ENCODE measurements at regions not wholly inside any gene's neighbourhood (a gene's known extent, or its start where the extent isn't known, plus 50 kb on each side); places are given as distances from the start of the nearest gene placed in this dataset.

GRCh38 chr18:62445386-62445917 lies 77.4 kb upstream of the ZCCHC2 start:
- no peak overlapping the region for H2BK5ac ChIP-seq (ENCODE audit: low read depth, low read length)
- H3K4me3 ChIP-seq (ENCODE audit: extremely low read depth in 1 of 4, insufficient read depth in 2 of 4, low read depth in 3 of 4, low read length in 4 of 4): no peak overlapping the region
- no peak overlapping the region for H2AFZ ChIP-seq (ENCODE audit: low read length)
- POLR2A ChIA-PET (ENCODE audit: partially characterized antibody): interaction anchor here (1.3 kb wide), 1 partner anchor 20 kb away, joined by 4 read pairs; no protein-coding TSS in a partner anchor
- CTCF ChIA-PET (ENCODE audit: partially characterized antibody): interaction anchor here (0.6 to 2.4 kb wide), 5 partner anchors 20 to 572 kb away, joined by 3 to 10 read pairs (median 3); no protein-coding TSS in a partner anchor
- no peak overlapping the region for H4K8ac ChIP-seq (ENCODE audit: extremely low read depth, insufficient read depth, low read length)
- no peak overlapping the region for H2AK5ac ChIP-seq (ENCODE audit: low read depth, low read length)
- no peak overlapping the region for H3K18ac ChIP-seq (ENCODE audit: extremely low read depth, low read length)
- peaks cover 0 to 3% (median 0%) of the 10 kb centered on the region in 4 experiments; a peak in 1 of 7 replicates for H3K4me1 ChIP-seq (replicated peaks in 1 of 4; ENCODE audit: control insufficient read depth in 3 of 4, insufficient read depth in 4 of 4, low read length in 3 of 4)
- H3K23me2 ChIP-seq (ENCODE audit: low read depth, low read length): no peaks in the 10 kb centered on the region
- no peak for DNase-seq (ENCODE audit: low read depth in 1 of 2, low spot score in 2 of 2)
- H4K20me1 ChIP-seq (replicated peaks in 1 of 2; ENCODE audit: control insufficient read depth in 1 of 2, insufficient read depth in 2 of 2, low read length in 2 of 2): no peaks in the 10 kb centered on the region
- H3K14ac ChIP-seq (ENCODE audit: insufficient read length): no peak overlapping the region
- no peak overlapping the region for H3K9ac ChIP-seq (replicated peaks in 1 of 4; ENCODE audit: extremely low read depth in 1 of 4, low read depth in 3 of 4, low read length in 3 of 4)
- no peaks in the 10 kb centered on the region for H3K79me2 ChIP-seq (ENCODE audit: control insufficient read depth in 1 of 2, insufficient read depth in 2 of 2, low read length in 2 of 2)
- no peaks in the 10 kb centered on the region; a peak in 1 of 4 replicates for H3K9me3 ChIP-seq (ENCODE audit: insufficient read depth in 2 of 2, low read depth in 1 of 2, low read length in 1 of 2)
- FAIRE-seq: no peak
- 80% methylated on average over 4 of the region's 4 CpGs; no CpG with 5 or more reads in 1 of the 2 experiments for WGBS, 2 experiments (ENCODE audit: extremely low coverage in 1 of 2, insufficient coverage in 1 of 2, insufficient read length in 1 of 2, insufficient replicate concordance in 2 of 2, low coverage in 1 of 2, low lambda C conversion rate in 2 of 2, missing lambda C conversion rate in 1 of 2)
- no peak overlapping the region for H3K4me2 ChIP-seq (ENCODE audit: insufficient read depth in 1 of 2, low read depth in 2 of 2, low read length in 2 of 2)
- no peak overlapping the region for H2BK20ac ChIP-seq (ENCODE audit: low read length)
- no peak overlapping the region for H3K56ac ChIP-seq (replicated peaks; ENCODE audit: insufficient read length, low read depth, low read length)
- no peaks in the 10 kb centered on the region for H3K36me3 ChIP-seq (ENCODE audit: control insufficient read depth in 2 of 4, insufficient read depth in 4 of 4, low read length in 3 of 4)
- no peak overlapping the region for H2BK120ac ChIP-seq (replicated peaks; ENCODE audit: low read depth, low read length)
- no peaks in the 10 kb centered on the region for H3K79me1 ChIP-seq (ENCODE audit: low read depth, low read length)
- no peak overlapping the region for H4K5ac ChIP-seq (ENCODE audit: insufficient read length, low read depth, low read length)
- no peak overlapping the region for H2BK15ac ChIP-seq (ENCODE audit: low read length)
- H3K4ac ChIP-seq (replicated peaks; ENCODE audit: insufficient read length, low read depth, low read length): no peak overlapping the region
- no peak overlapping the region for H4K91ac ChIP-seq (replicated peaks; ENCODE audit: insufficient read length, low read length)
- H3K27ac ChIP-seq (ENCODE audit: low read depth, low read length): no peak overlapping the region
- H3K27me3 ChIP-seq (replicated peaks in 1 of 4; ENCODE audit: control insufficient read depth in 3 of 4, extremely low read depth in 1 of 4, insufficient read depth in 3 of 4, low read length in 3 of 4): no peaks in the 10 kb centered on the region; a peak in 1 of 7 replicates
- H2BK12ac ChIP-seq (ENCODE audit: low read depth, low read length): no peak overlapping the region
- H3K23ac ChIP-seq (ENCODE audit: insufficient read length): no peak overlapping the region
- TF ChIP-seq ZNF274 (IDR thresholded peaks at IDR 0.05; ENCODE audit: borderline replicate concordance, extremely low read depth, low read length) (no peak), MAFK (IDR thresholded peaks at IDR 0.05; ENCODE audit: low read depth, low read length) (no peak), JUN (IDR thresholded peaks at IDR 0.05; ENCODE audit: low read depth, low read length) (no peak), TBP (IDR thresholded peaks at IDR 0.05; ENCODE audit: low read depth, low read length) (no peak), CBX5 (IDR thresholded peaks at IDR 0.05; ENCODE audit: low read depth, low read length) (no peak), RAD21 (IDR thresholded peaks at IDR 0.05 in 1 of 2, conservative IDR thresholded peaks at IDR 0.05 in 1 of 2; ENCODE audit: low read depth in 2 of 2, low read length in 2 of 2) (no peak), SIRT6 (IDR thresholded peaks at IDR 0.05; ENCODE audit: low read length) (no peak)
